ENCODE measurements at regions not wholly inside any gene's neighbourhood (a gene's known extent, or its start where the extent isn't known, plus 50 kb on each side); places are given as distances from the start of the nearest gene placed in this dataset.
A peak's percentile ranks its signal among the peaks of the same experiment; 100 is the strongest.
"Not testable (repeated sequence)": the region's sequence is repeated elsewhere in the genome, so short reads cannot be mapped to it uniquely, and the experiment has no call there.

DNA sequence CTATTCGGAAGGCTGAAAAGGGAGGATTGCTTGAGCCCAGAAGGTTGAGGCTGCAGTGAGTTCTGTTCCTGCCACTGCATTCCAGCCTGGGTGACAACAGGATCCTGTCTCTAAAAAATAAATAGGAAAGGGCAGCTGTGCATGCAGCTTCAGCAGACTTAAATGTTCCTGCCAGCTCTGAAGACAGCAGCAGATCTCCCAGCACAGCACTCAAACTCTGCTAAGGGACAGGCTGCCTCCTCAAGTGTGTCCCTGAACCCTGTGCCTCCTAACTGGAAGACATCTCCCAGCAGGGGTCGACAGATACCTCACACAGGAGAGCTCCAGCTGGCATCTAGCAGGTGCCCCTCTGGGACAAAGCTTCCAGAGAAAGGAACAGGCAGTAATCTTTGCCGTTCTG is 117.9 kb downstream of the CXCL12 start:
- DNase-seq: no peak

DNA sequence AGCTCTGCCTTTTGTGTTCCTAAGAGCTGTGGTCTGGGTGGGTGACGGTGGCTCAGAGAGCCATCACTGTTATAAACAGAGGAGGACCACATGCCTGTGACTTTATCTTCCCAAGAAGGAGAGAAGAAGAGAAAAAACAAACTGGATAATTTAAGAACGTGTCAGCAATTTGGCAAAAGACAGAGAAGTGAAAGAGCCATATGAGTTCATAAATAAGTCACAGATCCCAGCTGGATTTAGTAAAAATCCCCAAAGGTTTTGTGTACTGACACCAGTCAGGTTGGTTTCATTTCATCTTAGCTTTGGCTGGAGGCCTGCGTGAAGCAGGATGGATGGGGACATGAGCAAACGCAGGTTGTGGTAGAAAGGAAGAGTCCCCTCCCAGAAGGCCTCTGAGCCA is 120.7 kb downstream of the CXCL12 start:
- peak; percentile 26 for DNase-seq

GRCh38 chr10:44263771-44264170 is 121.1 kb downstream of the CXCL12 start:
- DNase-seq: peak; percentile 51

DNA sequence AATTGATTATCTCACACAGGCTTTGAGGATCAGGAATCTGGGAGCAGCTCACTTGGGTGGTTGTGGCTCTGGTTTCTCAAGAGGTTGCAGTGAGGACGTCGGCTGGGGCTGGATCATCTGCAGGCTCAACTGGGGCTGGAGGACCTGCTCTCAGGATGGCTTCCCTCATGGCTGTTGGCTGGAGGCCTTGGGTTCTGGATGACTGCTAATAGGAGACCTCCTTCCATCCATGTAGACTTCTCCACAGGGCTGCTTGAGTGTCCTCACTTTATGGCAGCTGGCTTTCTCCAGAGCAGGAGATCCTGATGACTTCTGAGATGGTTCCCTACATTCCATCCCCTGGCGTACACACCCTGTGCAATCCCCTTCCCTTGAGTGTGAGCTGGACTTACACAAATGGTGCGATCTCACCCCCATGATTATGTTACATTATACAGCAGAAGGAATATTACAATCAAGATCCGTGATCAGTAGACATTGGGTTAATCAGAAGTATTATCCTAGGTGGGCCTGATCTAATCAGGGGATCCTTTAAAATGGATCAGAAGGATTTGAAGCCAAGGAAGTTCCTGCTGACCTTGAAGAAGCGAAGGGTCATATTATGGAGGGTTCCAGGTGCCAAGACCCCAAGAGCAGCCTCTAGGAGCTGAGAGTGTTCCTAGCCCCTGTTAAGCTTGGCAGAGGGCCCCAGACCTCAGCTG is 122.2 kb downstream of the CXCL12 start:
- DNase-seq: no peak

- peak; percentile 55 for DNase-seq
Measured at GRCh38 chr10:44261710-44262455, 123.0 kb downstream of the CXCL12 start.

GRCh38 chr10:44261296-44261695 is 123.6 kb downstream of the CXCL12 start:
- peak; percentile 36 for DNase-seq

GRCh38 chr10:44260286-44260928 is 124.5 kb downstream of the CXCL12 start:
- no peak for DNase-seq

- no peak for DNase-seq
Measured at GRCh38 chr10:44259090-44259874, 125.6 kb downstream of the CXCL12 start.

GRCh38 chr10:44258460-44259089 is 126.3 kb downstream of the CXCL12 start:
- DNase-seq: no peak

DNA sequence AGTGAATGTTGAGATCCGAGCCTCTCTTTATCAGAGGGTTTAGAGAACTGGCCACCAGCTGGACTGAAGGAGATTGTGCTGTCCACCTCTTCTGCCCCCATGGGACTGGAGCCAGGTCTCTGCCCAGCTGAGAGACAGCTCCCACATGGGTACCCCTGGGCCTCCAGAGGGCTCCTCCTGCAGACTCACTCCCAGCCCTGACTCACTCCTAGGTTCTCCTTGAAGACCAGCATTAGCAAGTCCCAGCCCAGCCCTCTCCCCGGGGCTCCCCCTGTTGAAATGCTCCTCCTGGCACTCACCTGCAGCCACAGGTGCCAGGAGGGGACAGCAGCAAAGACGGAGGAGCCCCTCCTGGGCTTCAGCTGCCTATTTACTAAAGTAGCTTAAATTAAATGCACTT is 126.9 kb downstream of the CXCL12 start:
- no peak for DNase-seq

DNA sequence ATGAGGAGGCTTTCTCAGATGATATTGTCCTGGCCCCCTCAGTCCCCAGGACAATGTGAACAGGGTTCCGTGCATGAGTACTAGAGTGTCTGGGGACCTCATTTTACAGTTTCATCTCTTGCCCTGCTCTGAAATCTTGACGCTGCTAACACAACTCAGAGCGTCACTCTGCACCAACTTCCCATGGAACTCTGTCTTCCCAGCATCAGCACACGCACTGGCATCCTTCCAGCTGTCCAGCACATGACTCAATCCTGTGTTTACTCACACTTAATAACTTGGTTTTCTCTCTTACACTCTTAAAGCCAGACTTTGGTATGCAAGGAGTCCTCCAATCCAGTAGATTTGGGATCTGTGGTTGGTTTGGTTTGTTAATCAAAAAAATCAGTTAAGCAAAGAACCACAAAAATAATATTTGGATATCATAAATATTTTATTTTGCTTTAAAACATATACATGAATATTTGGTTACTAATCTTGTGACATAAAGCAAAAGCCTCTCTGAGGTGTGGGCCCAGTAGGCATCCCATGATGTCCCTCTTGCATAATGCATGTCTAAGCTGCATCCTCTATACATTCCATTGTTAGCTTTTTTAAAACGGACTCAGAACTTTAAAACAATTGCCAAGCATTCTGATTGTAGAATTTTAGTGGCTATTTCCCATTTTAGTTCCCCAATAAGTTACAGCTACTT is 131.0 kb downstream of the CXCL12 start:
- DNase-seq: peak; percentile 95

- DNase-seq: not testable (repeated sequence)
Measured at GRCh38 chr10:44252631-44253030, 132.3 kb downstream of the CXCL12 start.

DNA sequence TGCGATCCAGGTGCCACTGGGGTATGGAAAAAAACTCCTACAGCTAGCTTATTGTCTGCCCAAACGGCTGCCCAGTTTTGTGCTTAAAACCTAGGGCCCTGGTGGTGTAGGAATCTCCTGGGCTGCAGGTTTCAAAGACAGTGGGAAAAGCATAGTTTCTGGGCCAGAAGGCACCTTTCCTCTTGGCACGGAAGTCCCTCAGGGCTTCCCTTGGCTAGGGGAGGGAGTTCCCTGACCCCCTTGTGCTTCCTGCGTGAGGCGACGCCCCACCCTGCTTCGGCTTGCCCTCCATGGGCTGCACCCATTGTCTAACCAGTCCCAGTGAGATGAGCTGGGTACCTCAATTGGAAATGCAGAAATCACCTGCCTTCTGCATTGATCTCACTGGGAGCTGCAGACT is 135.0 kb downstream of the CXCL12 start:
- DNase-seq: not testable (repeated sequence)

- DNase-seq: no peak
Measured at GRCh38 chr10:44249490-44249889, 135.4 kb downstream of the CXCL12 start.

- not testable (repeated sequence) for DNase-seq
Measured at GRCh38 chr10:44246700-44247099, 138.2 kb downstream of the CXCL12 start.

GRCh38 chr10:44246287-44246686 is 138.6 kb downstream of the CXCL12 start:
- DNase-seq: not testable (repeated sequence)

- DNase-seq: peak; percentile 64
Measured at GRCh38 chr10:44245601-44245938, 139.3 kb downstream of the CXCL12 start.

DNA sequence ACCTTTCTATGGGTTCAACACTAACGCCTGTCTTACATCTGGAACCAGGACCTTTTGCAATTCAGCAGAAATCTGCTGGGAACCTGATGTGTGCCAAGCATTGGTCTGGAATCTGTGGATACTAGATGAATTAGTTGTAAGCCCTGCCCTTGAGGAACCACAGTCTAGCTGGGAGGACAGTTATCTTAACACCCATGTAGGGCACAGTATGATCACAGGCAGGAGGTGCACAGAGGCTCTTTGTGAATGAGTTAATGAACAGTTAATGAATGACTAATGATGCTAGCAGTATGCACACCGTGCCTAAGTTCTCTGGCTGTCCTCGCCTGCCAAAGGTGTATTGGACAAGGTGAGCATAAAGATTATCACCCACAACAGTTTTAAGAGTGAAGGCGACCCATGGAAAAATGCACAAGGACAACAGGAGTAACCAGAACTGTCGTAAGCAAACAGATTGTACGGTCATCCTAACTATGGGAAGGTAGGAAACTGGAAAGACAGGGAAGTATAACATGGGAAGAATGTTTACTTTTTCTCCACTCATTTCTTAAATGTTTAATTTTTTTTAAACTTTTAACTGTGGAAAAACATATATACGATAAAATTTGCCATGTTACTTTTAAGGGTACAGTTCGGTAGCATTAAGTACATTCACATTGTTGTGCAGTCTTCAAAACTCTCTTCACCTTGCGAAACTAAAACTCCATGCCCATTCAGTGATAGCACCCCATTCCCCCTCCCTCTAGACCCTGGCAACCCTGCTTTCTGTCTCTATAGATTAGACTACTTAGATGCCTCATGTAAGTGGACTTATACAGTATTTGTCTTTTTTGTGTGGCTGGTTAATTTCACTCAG is 139.9 kb downstream of the CXCL12 start:
- DNase-seq: no peak

GRCh38 chr10:44243851-44244510 is 140.9 kb downstream of the CXCL12 start:
- no peak for DNase-seq

GRCh38 chr10:44242826-44243225 is 142.1 kb downstream of the CXCL12 start:
- DNase-seq: no peak

DNA sequence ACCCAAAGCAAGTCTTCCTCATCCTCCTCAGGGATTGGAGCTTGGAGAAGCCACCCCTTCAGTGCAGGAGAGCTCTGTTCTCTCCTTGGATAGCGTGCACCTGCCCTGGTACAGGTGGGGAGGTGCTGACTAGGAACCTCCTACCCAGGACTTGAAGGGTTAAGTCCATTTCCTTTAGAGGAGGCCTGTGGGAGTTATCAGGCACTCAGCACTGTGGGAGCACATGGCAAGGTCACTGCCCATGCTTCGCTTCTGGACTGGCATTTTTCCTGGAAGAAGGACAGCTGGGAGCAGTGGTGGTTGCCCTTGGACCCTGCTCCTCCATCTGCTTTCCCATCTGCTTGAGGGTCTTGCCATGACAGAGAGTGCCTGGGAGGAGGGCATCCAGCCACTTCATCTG is 142.8 kb downstream of the CXCL12 start:
- no peak for DNase-seq
